WI38 (cell line): ENCODE measurements at regions not wholly inside any gene's neighbourhood (a gene's known extent, or its start where the extent isn't known, plus 50 kb on each side); places are given as distances from the start of the nearest gene placed in this dataset.

Source experiments
- H3K4me3 ChIP-seq: 2 replicates; pipeline ENCODE4 v1.5.1; 2011; ENCODE audit warnings: low read depth, mild to moderate bottlenecking, control low read depth, low read length
- CTCF ChIP-seq: IDR thresholded peaks from 2 replicates; pipeline ENCODE4 v1.5.1; 2012; ENCODE audit warnings: low read depth, mild to moderate bottlenecking, control low read depth, low read length

GRCh38 chrX:9133426-9133825 lies 99.5 kb upstream of the FAM9B start:
- TF ChIP-seq CTCF = no peak

GRCh38 chrX:9134366-9134765 lies 100.4 kb upstream of the FAM9B start:
- TF ChIP-seq CTCF = no peak
- no peak overlapping the region for H3K4me3 ChIP-seq

More at GRCh38 chrX:9133426-9133825, 99.5 kb upstream of the FAM9B start:
- H3K4me3 ChIP-seq = no peak overlapping the region

- TF ChIP-seq CTCF = no peak
- no peak overlapping the region for H3K4me3 ChIP-seq
Observed at GRCh38 chrX:9135901-9136510, 102.1 kb upstream of the FAM9B start.

GRCh38 chrX:9137152-9137551 lies 103.2 kb upstream of the FAM9B start:
- no peak for TF ChIP-seq CTCF
- H3K4me3 ChIP-seq = no peak overlapping the region

GRCh38 chrX:9141496-9141895 lies 107.6 kb upstream of the FAM9B start:
- TF ChIP-seq CTCF = no peak
- H3K4me3 ChIP-seq = no peak overlapping the region

GRCh38 chrX:9144701-9145241 lies 110.8 kb upstream of the FAM9B start:
- TF ChIP-seq CTCF = no peak

GRCh38 chrX:9146657-9147056 lies 112.7 kb upstream of the FAM9B start:
- H3K4me3 ChIP-seq = no peak overlapping the region
- no peak for TF ChIP-seq CTCF

More at GRCh38 chrX:9144701-9145241, 110.8 kb upstream of the FAM9B start:
- H3K4me3 ChIP-seq = no peak overlapping the region
